BLaER1 (cell line): ENCODE measurements at regions not wholly inside any gene's neighbourhood (a gene's known extent, or its start where the extent isn't known, plus 50 kb on each side); places are given as distances from the start of the nearest gene placed in this dataset.
A peak's percentile ranks its signal among the peaks of the same experiment; 100 is the strongest.

ENCODE experiments used
- H3K27ac ChIP-seq: shearing (Covaris generic); formaldehyde crosslinking; 2 replicates; pipeline ENCODE4 v1.8.1; 2022
- H3K27me3 ChIP-seq: shearing (Covaris generic); formaldehyde crosslinking; 2 replicates; pipeline ENCODE4 v1.8.1; 2022
- H3K36me3 ChIP-seq: shearing (Covaris generic); formaldehyde crosslinking; 2 replicates; pipeline ENCODE4 v1.8.1; 2022
- H3K4me1 ChIP-seq: shearing (Covaris generic); formaldehyde crosslinking; 2 replicates; pipeline ENCODE4 v1.8.1; 2022
- H3K4me2 ChIP-seq: shearing (Covaris generic); formaldehyde crosslinking; 2 replicates; pipeline ENCODE4 v1.8.1; 2022
- H3K4me3 ChIP-seq: shearing (Covaris generic); formaldehyde crosslinking; 2 replicates; pipeline ENCODE4 v1.8.1; 2022
- H3K9ac ChIP-seq: shearing (Covaris generic); formaldehyde crosslinking; 2 replicates; pipeline ENCODE4 v1.8.1; 2022
- H3K9me3 ChIP-seq: shearing (Covaris generic); formaldehyde crosslinking; 2 replicates; pipeline ENCODE4 v1.8.1; 2022
- H4K20me1 ChIP-seq: shearing (Covaris generic); formaldehyde crosslinking; 2 replicates; pipeline ENCODE4 v1.8.1; 2022
- Cebpa-rat ChIP-seq: shearing (Covaris generic); IDR thresholded peaks from 2 replicates; pipeline ENCODE4 v1.8.1; 2022

DNA sequence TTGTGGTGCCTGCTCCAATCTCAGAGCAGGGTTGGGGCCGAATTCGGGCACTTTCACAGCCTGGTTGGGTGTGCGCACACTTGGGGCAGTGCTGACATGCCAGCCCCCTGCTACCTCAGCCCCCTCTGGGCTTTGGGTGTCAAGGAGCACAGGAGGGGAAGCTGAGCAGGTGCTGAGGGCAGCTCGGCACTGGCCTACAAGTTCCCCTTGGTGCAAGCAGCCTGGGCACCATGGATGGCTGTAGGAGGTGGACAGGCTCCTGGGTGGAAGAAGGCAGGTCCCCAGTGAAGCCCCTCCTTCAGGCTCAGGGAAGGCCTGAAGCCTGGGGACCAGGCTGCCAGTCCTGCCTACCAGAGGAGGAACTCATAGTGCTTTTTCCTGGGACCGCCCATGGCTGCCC is 326.6 kb downstream of the NDFIP2 start:
- no peak overlapping the region for H3K27ac ChIP-seq
- H4K20me1 ChIP-seq, result no peaks in the 10 kb centered on the region
- peaks cover 15% of the 10 kb centered on the region for H3K9me3 ChIP-seq
- no peak overlapping the region for H3K9ac ChIP-seq
- H3K4me1 ChIP-seq, result peaks cover 25% of the 10 kb centered on the region
- H3K4me2 ChIP-seq, result no peak overlapping the region
- H3K27me3 ChIP-seq, result no peaks in the 10 kb centered on the region
- no peak overlapping the region for H3K4me3 ChIP-seq
- TF ChIP-seq Cebpa-rat, result no peak
- H3K36me3 ChIP-seq, result no peaks in the 10 kb centered on the region

GRCh38 chr13:79806821-79807220 is 325.9 kb downstream of the NDFIP2 start:
- no peak for TF ChIP-seq Cebpa-rat
- Histone ChIP-seq H3K27ac (no peak overlapping the region), H3K4me3 (no peak overlapping the region), H3K9ac (no peak overlapping the region), H3K9me3 (peaks cover 15% of the 10 kb centered on the region), H3K27me3 (no peaks in the 10 kb centered on the region), H3K36me3 (no peaks in the 10 kb centered on the region), H4K20me1 (no peaks in the 10 kb centered on the region), H3K4me2 (no peak overlapping the region), H3K4me1 (peaks cover 23% of the 10 kb centered on the region)

DNA sequence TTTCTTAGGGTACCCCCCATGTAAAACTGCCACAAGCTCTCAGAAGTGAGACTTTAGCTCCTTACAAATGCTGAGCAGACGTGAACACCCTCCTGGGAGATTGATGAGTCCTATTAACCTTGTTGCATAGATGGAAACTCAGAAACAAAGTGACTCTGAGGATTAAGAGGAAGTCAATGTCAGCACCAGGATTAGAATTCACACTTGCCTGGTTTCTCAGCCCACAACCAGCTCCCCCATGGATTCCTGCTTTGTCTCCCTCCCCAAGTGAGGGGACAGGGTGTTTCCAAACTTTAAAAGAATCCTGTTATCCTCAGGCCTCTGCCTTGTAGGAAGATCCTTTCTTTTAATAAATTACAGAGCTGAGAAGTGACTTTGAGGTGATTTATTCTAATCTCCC is 324.4 kb downstream of the NDFIP2 start:
- H3K36me3 ChIP-seq, result no peaks in the 10 kb centered on the region
- no peak overlapping the region for H3K9ac ChIP-seq
- peaks cover 23% of the 10 kb centered on the region for H3K4me1 ChIP-seq
- H3K27ac ChIP-seq, result no peak overlapping the region
- H4K20me1 ChIP-seq, result no peaks in the 10 kb centered on the region
- H3K27me3 ChIP-seq, result no peaks in the 10 kb centered on the region
- TF ChIP-seq Cebpa-rat, result no peak
- H3K4me2 ChIP-seq, result no peak overlapping the region
- peaks cover 15% of the 10 kb centered on the region for H3K9me3 ChIP-seq
- H3K4me3 ChIP-seq, result no peak overlapping the region

DNA sequence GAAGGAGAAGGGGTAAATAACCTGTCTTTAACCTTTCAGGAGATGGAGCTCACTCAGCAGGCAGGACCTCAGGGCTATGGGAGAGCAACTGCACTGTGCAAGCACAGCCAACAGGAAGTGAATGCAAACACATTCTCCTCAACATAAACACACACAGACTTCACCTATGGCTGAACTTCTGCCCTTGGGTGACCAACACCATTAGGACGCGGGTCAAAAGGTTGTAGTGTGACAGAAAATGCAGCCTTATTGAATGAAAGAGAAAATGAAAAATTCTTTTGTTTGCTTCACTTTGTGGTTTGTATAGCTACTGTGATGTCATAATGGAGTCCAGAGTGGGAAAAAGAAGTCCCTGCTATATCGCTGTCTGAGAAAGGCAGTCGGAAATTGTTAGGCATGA is 323.0 kb downstream of the NDFIP2 start:
- peaks cover 15% of the 10 kb centered on the region for H3K9me3 ChIP-seq
- TF ChIP-seq Cebpa-rat, result no peak
- no peaks in the 10 kb centered on the region for H3K36me3 ChIP-seq
- no peak overlapping the region for H3K27ac ChIP-seq
- H3K9ac ChIP-seq, result no peak overlapping the region
- H4K20me1 ChIP-seq, result no peaks in the 10 kb centered on the region
- H3K4me1 ChIP-seq, result peaks cover 23% of the 10 kb centered on the region
- no peaks in the 10 kb centered on the region for H3K27me3 ChIP-seq
- H3K4me2 ChIP-seq, result 0 out of 2 replicates have a peak overlapping the region, but pooled peaks have one; percentile 8
- no peak overlapping the region for H3K4me3 ChIP-seq

GRCh38 chr13:79803296-79803695 is 322.3 kb downstream of the NDFIP2 start:
- Histone ChIP-seq H3K27me3 (no peaks in the 10 kb centered on the region), H3K9ac (no peak overlapping the region), H3K36me3 (no peaks in the 10 kb centered on the region), H3K4me3 (no peak overlapping the region), H3K4me1 (peaks cover 23% of the 10 kb centered on the region), H3K9me3 (peaks cover 11% of the 10 kb centered on the region), H3K27ac (no peak overlapping the region), H3K4me2 (peak overlapping the region; percentile 8; the same call in 1 of the 2 replicates), H4K20me1 (no peaks in the 10 kb centered on the region)
- no peak for TF ChIP-seq Cebpa-rat

GRCh38 chr13:79802389-79803085 is 321.6 kb downstream of the NDFIP2 start:
- Histone ChIP-seq H3K4me2 (peak overlapping the region; percentile 8; the same call in 1 of the 2 replicates), H4K20me1 (no peaks in the 10 kb centered on the region), H3K27ac (no peak overlapping the region), H3K4me1 (peaks cover 23% of the 10 kb centered on the region), H3K9ac (no peak overlapping the region), H3K9me3 (peaks cover 4% of the 10 kb centered on the region; the same call in 1 of the 2 replicates), H3K4me3 (no peak overlapping the region), H3K27me3 (no peaks in the 10 kb centered on the region), H3K36me3 (no peaks in the 10 kb centered on the region)
- TF ChIP-seq Cebpa-rat, result no peak

DNA sequence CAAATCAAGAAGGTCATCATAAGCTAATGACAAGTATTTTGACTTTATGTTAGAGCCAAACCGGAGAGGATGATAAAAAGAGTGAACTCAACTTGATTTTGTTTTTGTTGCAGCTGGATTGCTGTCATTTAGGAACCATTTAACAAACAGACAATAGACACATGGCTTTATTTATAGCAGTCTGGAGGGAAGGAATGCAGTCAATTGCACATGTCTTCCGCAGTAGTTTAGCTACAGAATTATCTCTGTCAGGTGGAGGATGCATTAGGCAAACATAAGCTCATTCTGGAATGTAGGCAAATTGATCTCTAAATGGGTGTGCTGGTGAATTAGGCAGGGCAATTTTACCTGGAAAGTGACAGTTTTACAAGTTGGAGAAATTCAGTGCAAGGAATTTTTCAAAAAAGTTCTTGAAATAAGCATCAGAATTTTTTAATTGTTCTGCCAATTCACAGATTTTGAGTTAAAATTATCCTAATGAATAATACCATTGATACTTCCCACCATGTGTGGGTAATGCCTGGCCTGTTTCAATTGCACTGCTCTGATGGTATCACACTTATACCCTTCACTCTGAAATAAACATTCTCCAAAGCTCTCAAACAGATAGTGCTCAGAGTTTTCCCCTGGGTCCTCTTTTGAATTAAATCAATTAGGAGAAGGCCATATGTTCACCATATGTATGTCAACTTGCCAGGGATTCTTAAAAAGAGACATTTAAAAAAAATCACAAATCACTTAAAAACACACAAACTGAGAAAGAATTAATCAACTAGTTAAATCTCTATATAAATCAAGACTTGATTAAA is 318.3 kb downstream of the NDFIP2 start:
- peaks cover 18% of the 10 kb centered on the region for H3K4me1 ChIP-seq
- H3K36me3 ChIP-seq, result no peaks in the 10 kb centered on the region
- H3K27me3 ChIP-seq, result no peaks in the 10 kb centered on the region
- no peak overlapping the region for H3K4me3 ChIP-seq
- no peak overlapping the region for H3K9ac ChIP-seq
- no peak for TF ChIP-seq Cebpa-rat
- H4K20me1 ChIP-seq, result no peaks in the 10 kb centered on the region
- H3K27ac ChIP-seq, result no peak overlapping the region
- H3K4me2 ChIP-seq, result no peak overlapping the region
- no peaks in the 10 kb centered on the region for H3K9me3 ChIP-seq

GRCh38 chr13:79796136-79796535 is 315.2 kb downstream of the NDFIP2 start:
- H3K36me3 ChIP-seq, result no peaks in the 10 kb centered on the region
- H4K20me1 ChIP-seq, result no peaks in the 10 kb centered on the region
- no peak overlapping the region for H3K9ac ChIP-seq
- no peak overlapping the region for H3K27ac ChIP-seq
- TF ChIP-seq Cebpa-rat, result no peak
- H3K27me3 ChIP-seq, result no peaks in the 10 kb centered on the region
- no peak overlapping the region for H3K4me2 ChIP-seq
- H3K4me3 ChIP-seq, result no peak overlapping the region
- no peaks in the 10 kb centered on the region for H3K4me1 ChIP-seq
- H3K9me3 ChIP-seq, result peaks cover under 1% of the 10 kb centered on the region; the same call in 1 of the 2 replicates

- Histone ChIP-seq H3K9me3 (peaks cover 9% of the 10 kb centered on the region), H3K27ac (no peak overlapping the region), H3K27me3 (no peaks in the 10 kb centered on the region), H3K4me3 (no peak overlapping the region), H4K20me1 (no peaks in the 10 kb centered on the region), H3K4me2 (no peak overlapping the region), H3K4me1 (no peaks in the 10 kb centered on the region), H3K36me3 (no peaks in the 10 kb centered on the region), H3K9ac (no peak overlapping the region)
- TF ChIP-seq Cebpa-rat, result no peak
Measured at GRCh38 chr13:79794931-79795330, 314.0 kb downstream of the NDFIP2 start.

DNA sequence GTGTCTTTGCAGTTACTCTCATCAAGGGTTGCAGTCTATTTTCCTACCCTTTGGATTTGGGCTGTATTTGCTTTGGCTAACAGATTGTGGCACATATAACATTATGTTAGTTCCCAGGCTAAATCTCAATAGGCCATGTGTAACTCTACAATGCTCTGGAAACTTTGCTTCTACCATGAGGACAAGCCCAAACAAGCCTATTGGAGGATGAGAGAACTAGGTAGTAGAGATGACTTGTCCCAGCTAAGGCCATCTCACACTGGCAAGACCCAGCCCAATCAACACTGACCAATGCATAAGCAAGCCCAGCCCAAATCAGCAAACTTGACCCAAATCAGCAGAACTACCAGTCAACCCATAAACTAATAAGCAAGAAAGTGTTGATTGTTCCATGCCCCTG is 311.8 kb downstream of the NDFIP2 start:
- Histone ChIP-seq H3K4me3 (no peak overlapping the region), H3K27ac (no peak overlapping the region), H4K20me1 (no peaks in the 10 kb centered on the region), H3K9ac (no peak overlapping the region), H3K36me3 (no peaks in the 10 kb centered on the region), H3K27me3 (no peaks in the 10 kb centered on the region), H3K4me1 (no peaks in the 10 kb centered on the region), H3K4me2 (no peak overlapping the region), H3K9me3 (peaks cover 17% of the 10 kb centered on the region)
- TF ChIP-seq Cebpa-rat, result no peak
